ENCODE measurements at regions not wholly inside any gene's neighbourhood (a gene's known extent, or its start where the extent isn't known, plus 50 kb on each side); places are given as distances from the start of the nearest gene placed in this dataset.

DNA sequence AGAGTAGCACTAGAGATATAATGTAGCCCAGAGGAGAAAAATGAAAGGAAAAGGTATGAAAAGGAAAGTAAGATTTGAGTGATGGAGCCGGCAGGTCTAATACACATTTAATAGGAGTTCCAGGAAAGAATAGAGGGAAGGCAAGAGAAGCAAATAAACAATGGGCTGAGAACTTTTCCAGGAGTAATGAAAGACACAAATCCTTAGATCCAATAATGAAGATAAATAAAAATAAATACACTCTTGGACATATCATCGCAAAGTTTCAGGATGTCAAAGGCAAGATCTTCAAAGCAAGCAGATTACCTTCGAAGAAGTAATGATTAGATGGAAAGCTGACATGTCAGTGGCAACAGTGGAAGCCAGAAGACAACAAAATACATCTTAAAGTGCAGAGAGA lies 102.0 kb upstream of the YWHAQ start:
- Histone ChIP-seq H3K27me3 (ENCODE audit: insufficient read depth, insufficient read length) (no peaks in the 10 kb centered on the region), H3K9ac (ENCODE audit: insufficient read length, low read depth) (no peak overlapping the region), H3K4me3 (ENCODE audit: insufficient read length, low read depth) (no peak overlapping the region), H3K9me3 (ENCODE audit: insufficient read depth, low read length) (no peaks in the 10 kb centered on the region), H3K4me1 (ENCODE audit: insufficient read depth, insufficient read length) (peaks cover 8% of the 10 kb centered on the region), H3K36me3 (ENCODE audit: insufficient read depth, insufficient read length, low read length) (no peaks in the 10 kb centered on the region)
- TF ChIP-seq SUZ12 (IDR thresholded peaks at IDR 0.05; ENCODE audit: extremely low read depth, insufficient read depth, insufficient read length) (no peak), ZNF274 (IDR thresholded peaks at IDR 0.05; ENCODE audit: low read depth, low read length) (no peak), YY1 (IDR thresholded peaks at IDR 0.05; ENCODE audit: insufficient read depth, insufficient read length) (no peak)
- no peak for DNase-seq (ENCODE audit: low read depth, low spot score)

DNA sequence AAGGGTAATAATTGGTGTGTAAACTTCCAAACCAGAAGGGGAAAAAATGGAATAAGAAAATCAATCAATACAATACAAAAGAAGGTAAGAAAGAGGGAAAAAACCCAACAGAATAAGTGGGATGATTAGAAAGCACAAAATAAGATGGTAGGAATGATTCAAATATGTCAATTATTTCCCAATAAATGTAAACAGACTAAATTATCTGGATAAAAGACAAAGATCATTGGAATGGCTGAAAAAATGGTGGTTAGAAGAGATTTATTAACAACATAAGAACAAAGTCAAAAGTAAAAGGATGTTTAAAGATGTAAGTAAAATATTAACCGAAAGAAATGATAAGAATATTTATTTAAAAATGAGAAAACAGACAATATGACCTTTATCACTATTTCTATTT lies 103.5 kb upstream of the YWHAQ start:
- Histone ChIP-seq H3K9ac (ENCODE audit: insufficient read length, low read depth) (no peak overlapping the region), H3K27me3 (ENCODE audit: insufficient read depth, insufficient read length) (no peaks in the 10 kb centered on the region), H3K36me3 (ENCODE audit: insufficient read depth, insufficient read length, low read length) (no peaks in the 10 kb centered on the region), H3K4me1 (ENCODE audit: insufficient read depth, insufficient read length) (peaks cover 8% of the 10 kb centered on the region), H3K4me3 (ENCODE audit: insufficient read length, low read depth) (no peak overlapping the region), H3K9me3 (ENCODE audit: insufficient read depth, low read length) (no peaks in the 10 kb centered on the region)
- TF ChIP-seq YY1 (IDR thresholded peaks at IDR 0.05; ENCODE audit: insufficient read depth, insufficient read length) (no peak), ZNF274 (IDR thresholded peaks at IDR 0.05; ENCODE audit: low read depth, low read length) (no peak), SUZ12 (IDR thresholded peaks at IDR 0.05; ENCODE audit: extremely low read depth, insufficient read depth, insufficient read length) (no peak)
- DNase-seq (ENCODE audit: low read depth, low spot score): no peak

DNA sequence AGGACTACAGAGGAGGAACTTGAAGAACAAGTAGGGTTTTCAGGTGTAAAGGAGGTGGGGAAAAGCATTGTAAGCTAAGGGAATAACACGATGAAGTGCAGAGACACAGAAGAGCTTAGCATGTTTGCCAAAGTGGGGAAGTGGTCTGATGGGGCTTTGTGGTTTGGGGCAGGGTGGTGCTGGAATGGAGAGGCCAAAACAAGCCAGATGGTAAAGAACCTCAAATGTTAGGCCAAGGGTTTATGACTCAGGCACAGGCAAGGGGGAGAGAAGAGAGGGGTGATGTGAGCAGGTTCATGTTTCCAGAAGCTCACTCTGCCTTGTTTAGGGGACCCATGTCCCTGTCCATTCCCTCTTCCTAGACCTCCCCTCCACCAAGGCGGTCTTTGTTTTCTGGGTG lies 104.5 kb upstream of the YWHAQ start:
- Histone ChIP-seq H3K36me3 (ENCODE audit: insufficient read depth, insufficient read length, low read length) (no peaks in the 10 kb centered on the region), H3K4me1 (ENCODE audit: insufficient read depth, insufficient read length) (no peaks in the 10 kb centered on the region), H3K27me3 (ENCODE audit: insufficient read depth, insufficient read length) (no peaks in the 10 kb centered on the region), H3K9ac (ENCODE audit: insufficient read length, low read depth) (no peak overlapping the region), H3K9me3 (ENCODE audit: insufficient read depth, low read length) (no peaks in the 10 kb centered on the region), H3K4me3 (ENCODE audit: insufficient read length, low read depth) (no peak overlapping the region)
- no peak for TF ChIP-seq YY1 (IDR thresholded peaks at IDR 0.05; ENCODE audit: insufficient read depth, insufficient read length)
- no peak for TF ChIP-seq SUZ12 (IDR thresholded peaks at IDR 0.05; ENCODE audit: extremely low read depth, insufficient read depth, insufficient read length)
- TF ChIP-seq ZNF274 (IDR thresholded peaks at IDR 0.05; ENCODE audit: low read depth, low read length): no peak
- DNase-seq (ENCODE audit: low read depth, low spot score): no peak

DNA sequence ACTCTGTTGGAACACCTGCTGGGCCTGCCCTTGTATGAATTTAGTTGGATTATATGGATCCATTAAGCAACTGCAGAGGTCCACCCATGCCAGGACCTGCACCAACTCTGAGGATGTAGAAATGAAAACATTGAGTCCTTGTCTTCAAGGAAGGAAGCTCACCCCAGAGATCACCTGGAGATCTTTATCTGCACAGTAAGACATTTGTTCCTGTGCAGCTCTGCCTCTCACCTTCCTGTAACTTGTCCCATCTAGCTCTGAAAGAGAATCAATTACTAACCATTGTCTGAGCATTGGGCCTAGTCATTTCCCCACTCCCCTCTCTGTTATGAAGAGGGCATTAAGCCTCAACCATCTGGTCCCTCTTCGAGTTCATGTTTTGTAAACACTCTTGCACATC lies 105.2 kb upstream of the YWHAQ start:
- no peak for TF ChIP-seq SUZ12 (IDR thresholded peaks at IDR 0.05; ENCODE audit: extremely low read depth, insufficient read depth, insufficient read length)
- no peak for TF ChIP-seq ZNF274 (IDR thresholded peaks at IDR 0.05; ENCODE audit: low read depth, low read length)
- TF ChIP-seq YY1 (IDR thresholded peaks at IDR 0.05; ENCODE audit: insufficient read depth, insufficient read length): no peak

DNA sequence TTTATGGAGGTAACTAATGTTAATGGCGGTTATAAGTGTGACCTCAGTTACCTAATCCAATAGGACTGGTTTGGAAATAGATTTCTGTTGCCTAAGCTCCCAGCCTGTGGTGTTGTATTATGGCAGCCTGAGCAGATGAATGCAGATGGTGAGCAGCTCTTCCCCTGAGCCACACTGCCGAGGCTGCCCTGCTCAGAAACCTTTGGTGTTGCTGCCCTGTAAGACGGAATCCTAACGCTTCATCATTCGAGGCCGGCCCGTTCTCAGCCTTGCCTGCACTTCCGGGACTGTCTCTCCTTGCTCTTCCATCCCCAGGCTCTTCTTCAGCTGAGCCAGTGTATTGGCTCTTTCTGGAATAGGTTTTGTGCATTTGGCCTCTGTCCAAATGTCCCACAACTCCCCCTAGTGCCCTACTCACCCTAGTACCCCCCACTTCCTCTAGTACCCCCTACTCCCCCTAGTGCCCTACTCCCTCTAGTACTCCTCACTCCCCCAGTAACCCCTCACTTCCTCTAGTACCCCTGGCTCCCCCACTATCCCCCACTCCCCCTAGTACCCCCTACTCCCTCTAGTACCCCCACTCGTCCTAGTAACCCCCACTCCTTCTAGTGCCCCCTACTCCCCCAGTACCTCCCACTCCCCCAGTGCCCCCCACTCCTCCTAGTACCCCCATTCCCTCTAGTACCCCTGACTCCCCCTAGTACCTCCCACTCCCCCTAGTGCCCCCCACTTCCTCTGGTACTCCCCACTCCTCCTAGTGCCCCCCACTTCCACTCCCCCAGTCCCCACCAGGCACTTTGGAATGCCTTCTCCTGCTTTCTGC lies 106.0 kb upstream of the TAF1B start:
- DNase-seq (ENCODE audit: low read depth, low spot score): no peak
- Histone ChIP-seq H3K4me1 (ENCODE audit: insufficient read depth, insufficient read length) (no peaks in the 10 kb centered on the region), H3K4me3 (ENCODE audit: insufficient read length, low read depth) (no peak overlapping the region), H3K9me3 (ENCODE audit: insufficient read depth, low read length) (no peaks in the 10 kb centered on the region), H3K9ac (ENCODE audit: insufficient read length, low read depth) (no peak overlapping the region), H3K27me3 (ENCODE audit: insufficient read depth, insufficient read length) (no peaks in the 10 kb centered on the region), H3K36me3 (ENCODE audit: insufficient read depth, insufficient read length, low read length) (no peaks in the 10 kb centered on the region)
- TF ChIP-seq ZNF274 (IDR thresholded peaks at IDR 0.05; ENCODE audit: low read depth, low read length) (no peak), YY1 (IDR thresholded peaks at IDR 0.05; ENCODE audit: insufficient read depth, insufficient read length) (no peak), SUZ12 (IDR thresholded peaks at IDR 0.05; ENCODE audit: extremely low read depth, insufficient read depth, insufficient read length) (no peak)

More for the DNA sequence above, 105.2 kb upstream of the YWHAQ start:
- no peaks in the 10 kb centered on the region for H3K27me3 ChIP-seq (ENCODE audit: insufficient read depth, insufficient read length)
- H3K9ac ChIP-seq (ENCODE audit: insufficient read length, low read depth): no peak overlapping the region
- H3K4me3 ChIP-seq (ENCODE audit: insufficient read length, low read depth): no peak overlapping the region
- no peaks in the 10 kb centered on the region for H3K9me3 ChIP-seq (ENCODE audit: insufficient read depth, low read length)
- no peaks in the 10 kb centered on the region for H3K36me3 ChIP-seq (ENCODE audit: insufficient read depth, insufficient read length, low read length)
- no peak for DNase-seq (ENCODE audit: low read depth, low spot score)
- no peaks in the 10 kb centered on the region for H3K4me1 ChIP-seq (ENCODE audit: insufficient read depth, insufficient read length)

DNA sequence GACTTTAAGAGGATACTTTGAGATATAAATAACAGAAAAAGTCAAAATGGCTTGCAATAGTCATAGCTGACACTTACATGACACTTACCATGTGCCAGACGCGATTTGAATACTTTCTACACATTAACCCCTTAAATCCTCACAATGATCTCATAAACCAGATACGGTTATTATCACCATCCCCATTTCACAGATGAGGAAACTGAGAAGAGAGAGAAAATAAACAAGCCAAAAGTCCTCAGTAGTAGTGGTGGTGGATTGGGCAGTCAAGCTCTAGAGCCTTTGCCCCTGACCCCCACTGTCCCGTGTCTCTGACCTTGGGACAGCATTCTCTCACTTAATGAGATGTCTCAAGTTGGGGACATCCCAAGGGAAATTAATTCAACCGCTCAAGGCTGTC lies 105.2 kb upstream of the TAF1B start:
- TF ChIP-seq YY1 (IDR thresholded peaks at IDR 0.05; ENCODE audit: insufficient read depth, insufficient read length): no peak
- no peak for TF ChIP-seq ZNF274 (IDR thresholded peaks at IDR 0.05; ENCODE audit: low read depth, low read length)
- no peak for TF ChIP-seq SUZ12 (IDR thresholded peaks at IDR 0.05; ENCODE audit: extremely low read depth, insufficient read depth, insufficient read length)
- H3K27me3 ChIP-seq (ENCODE audit: insufficient read depth, insufficient read length): no peaks in the 10 kb centered on the region
- no peaks in the 10 kb centered on the region for H3K4me1 ChIP-seq (ENCODE audit: insufficient read depth, insufficient read length)
- no peak overlapping the region for H3K9ac ChIP-seq (ENCODE audit: insufficient read length, low read depth)
- H3K4me3 ChIP-seq (ENCODE audit: insufficient read length, low read depth): no peak overlapping the region
- H3K9me3 ChIP-seq (ENCODE audit: insufficient read depth, low read length): no peaks in the 10 kb centered on the region
- no peaks in the 10 kb centered on the region for H3K36me3 ChIP-seq (ENCODE audit: insufficient read depth, insufficient read length, low read length)
- no peak for DNase-seq (ENCODE audit: low read depth, low spot score)

DNA sequence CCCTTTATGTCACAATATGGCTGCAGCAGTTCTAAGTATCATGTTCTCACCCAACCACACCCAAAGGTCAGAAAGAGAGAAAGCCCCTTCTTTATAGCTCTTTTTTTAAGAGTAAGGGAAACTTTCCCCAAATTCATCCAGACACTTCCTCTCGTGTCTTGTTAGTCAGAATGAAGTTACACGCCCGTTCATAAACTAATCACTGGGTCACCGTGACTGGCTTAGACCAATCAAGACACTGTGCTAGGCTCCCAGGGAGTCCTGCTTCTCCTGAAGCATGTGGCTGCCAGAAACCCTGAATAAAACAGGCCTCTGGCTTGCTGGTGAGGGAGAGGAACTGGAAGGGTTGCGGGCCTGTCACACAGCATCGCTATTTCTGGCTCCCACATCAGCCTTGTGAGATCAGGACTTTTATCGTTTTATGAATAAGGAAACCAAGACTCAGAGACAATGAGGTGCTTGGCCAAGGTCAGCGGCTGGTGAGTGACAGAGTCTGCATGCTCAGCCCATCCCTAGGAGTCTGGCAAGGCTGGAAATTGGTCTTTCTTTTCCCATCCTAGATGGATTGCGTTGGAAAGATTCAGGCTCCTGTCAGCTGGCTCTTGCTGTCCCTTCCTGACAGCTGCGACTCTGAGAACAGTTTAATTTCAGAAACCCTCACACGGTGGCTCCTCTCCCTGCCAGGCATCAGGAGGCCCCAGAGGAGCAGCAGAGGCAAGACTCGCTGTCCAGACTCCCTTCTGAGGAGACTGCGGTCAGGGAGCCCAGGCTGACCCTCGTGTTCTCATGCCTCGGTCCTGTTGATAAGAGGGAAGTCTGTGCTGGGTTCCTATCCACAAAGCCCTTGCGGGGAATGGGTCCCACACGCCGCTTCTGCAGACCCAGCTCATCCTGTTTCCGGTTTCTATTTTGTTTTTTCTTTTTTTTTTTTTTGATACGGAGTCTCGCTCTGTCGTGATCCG lies 104.5 kb upstream of the TAF1B start:
- H3K4me1 ChIP-seq (ENCODE audit: insufficient read depth, insufficient read length): no peaks in the 10 kb centered on the region
- TF ChIP-seq YY1 (IDR thresholded peaks at IDR 0.05; ENCODE audit: insufficient read depth, insufficient read length) (no peak), ZNF274 (IDR thresholded peaks at IDR 0.05; ENCODE audit: low read depth, low read length) (no peak), SUZ12 (IDR thresholded peaks at IDR 0.05; ENCODE audit: extremely low read depth, insufficient read depth, insufficient read length) (no peak)
- H3K36me3 ChIP-seq (ENCODE audit: insufficient read depth, insufficient read length, low read length): no peaks in the 10 kb centered on the region
- H3K27me3 ChIP-seq (ENCODE audit: insufficient read depth, insufficient read length): no peaks in the 10 kb centered on the region
- no peak overlapping the region for H3K4me3 ChIP-seq (ENCODE audit: insufficient read length, low read depth)
- H3K9ac ChIP-seq (ENCODE audit: insufficient read length, low read depth): no peak overlapping the region
- DNase-seq (ENCODE audit: low read depth, low spot score): no peak
- no peaks in the 10 kb centered on the region for H3K9me3 ChIP-seq (ENCODE audit: insufficient read depth, low read length)

Measured in NT2/D1 (cell line).